CD4-positive, alpha-beta T cell treated with Interferon gamma for 1 hour (primary cell): ENCODE measurements at regions not wholly inside any gene's neighbourhood (a gene's known extent, or its start where the extent isn't known, plus 50 kb on each side); places are given as distances from the start of the nearest gene placed in this dataset.
"Not testable (repeated sequence)": the region's sequence is repeated elsewhere in the genome, so short reads cannot be mapped to it uniquely, and the experiment has no call there.

Source experiments
- DNase-seq: peaks from one replicate; pipeline ENCODE4 v3.0.0-alpha.2; 2020

DNA sequence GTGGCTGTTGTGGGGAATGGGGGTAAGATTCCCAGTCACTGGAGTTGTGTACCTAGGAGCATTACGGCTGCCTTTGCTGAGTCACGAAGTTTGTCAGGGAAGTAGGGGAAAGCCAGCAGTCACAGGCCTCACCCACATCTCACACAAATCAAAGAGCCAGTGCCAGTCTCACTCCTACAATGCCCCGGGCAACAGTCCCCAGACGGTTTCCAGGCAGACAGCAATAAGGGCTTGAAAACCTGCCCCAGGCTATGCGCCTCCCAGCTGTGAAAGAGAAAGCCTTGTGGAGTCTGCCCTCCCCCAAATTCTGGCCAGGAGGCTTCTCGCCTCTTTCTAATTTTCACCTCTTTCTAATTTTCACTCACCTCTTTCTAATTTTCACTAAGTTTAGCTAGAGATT, 142.3 kb upstream of the EDNRB start:
- DNase-seq: no peak

DNA sequence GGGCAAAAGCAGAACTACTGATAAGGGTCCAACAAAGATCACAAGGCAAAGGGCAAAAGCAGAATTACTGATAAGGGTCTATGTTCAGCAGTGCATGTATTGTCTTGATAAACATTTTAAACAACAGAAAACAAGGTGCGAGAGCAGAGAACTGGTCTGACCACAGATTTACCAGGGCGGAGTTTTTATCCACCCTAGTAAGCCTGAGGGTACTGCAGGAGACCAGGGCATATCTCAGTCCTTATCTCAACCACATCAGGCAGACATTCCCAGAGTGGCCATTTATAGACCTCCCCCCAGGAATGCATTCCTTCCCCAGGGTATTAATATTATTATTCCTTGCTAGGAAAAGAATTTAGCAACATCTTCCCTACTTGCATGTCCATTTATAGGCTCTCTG, 138.2 kb upstream of the EDNRB start:
- not testable (repeated sequence) for DNase-seq

DNA sequence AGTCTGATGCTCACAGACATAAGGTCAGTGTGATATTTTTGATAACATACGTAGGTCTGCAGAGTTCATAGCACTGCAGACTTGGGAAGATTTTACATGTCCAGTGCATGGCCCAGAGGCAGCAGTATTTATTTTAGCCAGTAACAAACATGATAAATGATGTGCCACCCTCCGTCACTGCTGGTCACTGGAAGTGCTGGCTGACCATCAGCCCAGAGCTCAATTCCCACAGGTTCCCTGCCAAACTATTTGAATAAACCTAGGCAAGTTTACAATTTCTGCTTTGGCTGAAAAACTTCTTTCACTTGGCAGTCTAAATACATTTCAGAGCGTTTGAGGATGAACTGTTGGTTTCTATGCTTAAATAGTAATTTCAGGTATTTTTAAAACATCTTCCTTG, 135.5 kb upstream of the EDNRB start:
- DNase-seq: no peak

DNA sequence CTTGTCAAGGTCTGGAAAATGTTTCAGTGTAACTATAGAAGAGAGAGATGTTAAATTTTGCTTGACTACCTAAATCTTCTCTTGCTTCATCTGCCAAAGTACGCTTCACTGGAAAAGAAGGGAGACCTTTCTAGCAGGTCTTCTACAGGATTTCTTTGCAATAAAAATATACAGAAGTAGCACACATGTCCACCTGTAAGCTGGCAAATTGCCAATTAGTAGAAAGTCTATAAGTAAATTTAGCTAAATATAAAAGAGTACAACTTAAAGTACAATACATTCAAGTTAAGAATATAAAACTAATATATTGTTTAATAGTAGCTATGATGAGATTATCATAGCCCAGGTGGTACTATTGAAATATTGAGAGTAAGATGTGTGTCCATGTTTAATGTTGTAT, 128.5 kb upstream of the EDNRB start:
- no peak for DNase-seq

DNA sequence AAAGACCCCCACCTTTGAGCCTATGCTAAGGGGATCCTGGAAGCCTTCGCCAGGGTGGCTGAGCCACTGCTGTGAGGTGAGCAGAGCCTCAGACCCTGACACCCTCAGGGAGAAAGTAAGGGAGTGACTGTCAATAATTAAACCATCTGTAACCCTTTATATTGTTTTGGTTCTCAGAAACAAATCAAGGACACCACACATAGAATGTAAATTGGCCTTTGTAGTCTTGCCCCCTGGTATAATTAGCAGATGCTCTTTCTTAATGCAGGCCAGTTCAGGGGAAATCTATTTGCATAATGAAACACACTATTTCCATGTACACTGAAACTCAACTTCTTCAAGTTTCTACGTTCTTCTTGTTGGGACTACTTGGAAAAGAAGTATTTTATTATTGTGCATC, 127.7 kb upstream of the EDNRB start:
- DNase-seq: no peak

DNA sequence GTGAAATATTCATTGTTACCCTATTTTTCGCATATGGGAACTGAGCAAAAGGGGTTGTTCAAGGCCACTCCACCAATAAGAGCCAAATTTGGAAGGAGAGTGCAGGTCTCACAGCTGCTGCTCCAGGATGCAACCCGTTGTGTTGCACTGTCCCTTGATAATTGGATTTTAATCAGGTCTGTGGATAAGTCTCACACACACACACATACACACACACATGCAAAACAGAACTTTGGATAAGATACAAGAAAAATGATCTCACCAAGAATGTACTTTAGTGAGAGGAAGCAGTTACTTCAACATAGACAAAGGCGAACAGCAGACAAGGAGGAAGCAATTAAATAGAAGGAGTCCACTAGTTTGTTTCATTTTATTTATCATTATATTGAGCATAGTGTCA, 127.3 kb upstream of the EDNRB start:
- DNase-seq: no peak

DNA sequence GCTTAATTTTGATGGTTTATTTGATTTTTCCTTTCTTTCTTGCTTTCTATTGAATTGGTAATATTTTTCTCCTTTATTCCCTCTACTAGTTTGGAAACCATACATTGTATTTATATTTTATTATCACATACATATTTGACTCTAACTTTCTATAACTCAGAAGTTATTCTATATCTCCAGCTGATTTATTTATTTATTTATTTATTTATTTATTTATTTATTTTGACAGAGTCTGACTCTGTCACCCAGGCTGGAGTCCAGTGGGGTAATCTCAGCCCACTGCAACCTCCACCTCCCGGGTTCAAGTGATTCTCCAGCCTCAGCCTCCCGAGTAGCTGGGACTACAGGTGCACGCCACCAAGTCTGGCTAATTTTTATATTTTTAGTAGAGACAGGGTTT, 122.7 kb upstream of the EDNRB start:
- DNase-seq: not testable (repeated sequence)

DNA sequence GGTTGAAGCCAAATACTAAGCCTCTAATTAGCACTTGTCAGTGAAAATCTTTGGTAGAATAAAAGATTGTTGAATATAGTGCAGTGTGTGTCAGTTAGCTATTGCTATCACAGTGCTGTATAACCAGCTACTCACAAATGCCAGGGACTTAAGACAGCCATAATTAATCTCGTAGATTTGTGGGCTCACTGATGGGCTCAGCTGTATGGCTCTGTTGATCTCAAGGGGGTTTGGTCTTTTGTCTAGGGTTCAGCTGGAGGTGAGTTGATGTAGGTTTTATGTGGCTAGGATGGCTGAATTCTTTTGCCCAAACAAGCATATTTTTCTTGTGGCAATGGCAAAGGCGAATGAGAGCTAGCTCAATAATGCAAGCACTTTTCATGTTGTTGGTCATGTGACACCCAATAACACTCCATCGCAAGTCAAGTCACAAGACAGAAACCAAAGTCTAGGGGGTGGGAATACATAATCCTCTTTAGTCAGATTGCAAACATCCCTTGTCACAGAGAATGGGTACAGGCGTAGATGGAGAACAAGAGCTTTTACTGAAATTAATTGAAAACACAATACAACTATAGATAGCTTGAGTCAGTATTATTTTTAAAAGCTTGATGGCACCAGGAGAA, 121.7 kb upstream of the EDNRB start:
- DNase-seq: no peak

DNA sequence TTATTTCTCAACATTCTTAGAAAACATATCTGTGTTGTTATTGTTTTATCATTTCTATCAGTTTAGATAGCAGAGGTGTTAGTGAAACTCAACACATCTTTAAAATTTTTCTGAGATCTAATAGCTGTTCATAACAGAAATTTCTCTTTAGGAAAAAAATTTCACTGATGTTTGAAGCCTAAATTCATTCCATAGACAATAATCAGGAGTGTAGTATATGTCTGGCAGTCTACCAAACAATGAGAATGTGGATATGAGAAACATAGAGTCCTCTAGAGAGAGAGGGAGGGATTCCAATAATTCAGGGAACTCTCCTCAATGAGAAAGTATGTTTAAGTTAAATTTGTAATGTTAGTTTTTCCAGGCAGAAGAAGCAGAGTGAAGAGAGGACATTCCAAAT, 118.2 kb upstream of the EDNRB start:
- no peak for DNase-seq

DNA sequence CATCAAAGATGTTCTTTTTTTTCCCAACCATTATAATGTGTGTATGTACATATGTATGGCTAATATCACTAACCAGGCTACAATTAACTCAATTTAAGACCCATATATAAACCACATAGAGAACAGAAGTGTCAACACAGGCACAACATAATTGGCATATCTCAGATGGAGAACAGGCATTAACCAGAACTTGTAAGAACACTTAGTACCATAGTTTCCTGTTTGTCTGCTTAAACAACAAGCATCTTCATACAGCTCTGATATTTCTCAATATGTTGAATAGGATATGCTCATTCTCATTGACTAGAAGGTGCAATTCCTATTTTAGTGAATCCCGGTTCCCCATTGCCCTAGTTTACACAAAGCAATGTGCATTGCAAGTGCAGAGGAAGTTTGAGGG, 116.9 kb upstream of the EDNRB start:
- DNase-seq: no peak

DNA sequence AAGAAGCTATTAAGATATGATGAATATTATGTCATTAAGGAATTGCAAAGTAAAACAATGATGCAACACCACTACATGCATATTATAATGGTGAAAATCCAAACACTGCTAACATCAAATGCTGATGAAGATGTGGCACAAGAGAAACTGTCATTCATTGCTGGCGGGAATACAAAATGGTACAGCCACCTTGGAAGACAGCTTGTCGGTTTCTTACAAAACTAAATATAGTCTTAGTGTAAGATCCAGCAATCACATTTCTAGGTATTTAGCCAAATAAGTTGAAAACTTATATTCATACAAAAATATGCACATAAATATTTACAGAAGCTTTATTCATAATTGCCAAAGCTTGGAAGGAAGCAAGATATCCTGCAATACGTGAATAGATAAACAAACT, 114.9 kb upstream of the EDNRB start:
- no peak for DNase-seq

DNA sequence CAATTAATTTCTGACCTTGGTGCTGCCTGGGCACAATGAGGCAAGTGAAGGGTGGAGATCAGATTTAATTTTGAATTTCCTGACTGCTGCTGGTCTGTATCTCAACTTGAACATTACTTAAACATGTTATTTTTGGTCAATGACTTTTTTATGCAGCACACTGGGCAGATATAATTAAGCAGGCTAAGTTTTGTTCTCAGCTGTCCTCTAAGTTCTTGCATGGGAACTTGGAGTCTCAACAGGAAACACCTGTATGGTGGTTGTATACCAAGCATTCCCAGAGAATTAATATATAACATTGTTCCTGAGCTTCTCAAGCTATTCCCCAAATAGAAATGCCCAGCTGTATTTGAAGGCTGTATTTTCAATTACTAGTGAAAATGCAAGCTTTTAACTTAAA, 113.5 kb upstream of the EDNRB start:
- DNase-seq: no peak

DNA sequence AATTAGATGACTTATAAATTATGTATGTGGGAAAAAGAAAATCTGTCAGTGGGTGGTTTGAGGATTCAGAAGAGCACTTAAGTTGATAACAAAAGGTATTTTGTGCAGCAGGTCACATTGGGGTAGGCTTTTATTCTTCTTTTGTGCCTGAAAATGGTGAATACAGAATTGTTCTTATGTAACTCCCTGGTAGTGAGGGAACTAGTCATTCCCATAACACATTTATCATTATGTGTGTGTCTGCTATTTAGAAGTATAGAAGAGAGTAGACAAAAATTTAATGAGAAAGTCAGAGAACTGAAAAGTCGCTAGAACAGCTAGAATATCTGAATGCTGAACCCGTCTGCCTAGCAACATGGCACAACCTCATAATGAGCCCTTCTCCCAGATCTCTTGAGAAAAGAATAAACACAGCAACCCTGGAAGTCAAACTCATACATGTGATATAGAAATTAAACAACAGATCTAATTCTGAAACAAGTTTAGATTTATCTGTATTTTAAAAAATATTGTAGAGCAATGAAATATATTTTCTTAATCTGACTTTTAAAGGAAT, 111.8 kb upstream of the EDNRB start:
- DNase-seq: no peak

DNA sequence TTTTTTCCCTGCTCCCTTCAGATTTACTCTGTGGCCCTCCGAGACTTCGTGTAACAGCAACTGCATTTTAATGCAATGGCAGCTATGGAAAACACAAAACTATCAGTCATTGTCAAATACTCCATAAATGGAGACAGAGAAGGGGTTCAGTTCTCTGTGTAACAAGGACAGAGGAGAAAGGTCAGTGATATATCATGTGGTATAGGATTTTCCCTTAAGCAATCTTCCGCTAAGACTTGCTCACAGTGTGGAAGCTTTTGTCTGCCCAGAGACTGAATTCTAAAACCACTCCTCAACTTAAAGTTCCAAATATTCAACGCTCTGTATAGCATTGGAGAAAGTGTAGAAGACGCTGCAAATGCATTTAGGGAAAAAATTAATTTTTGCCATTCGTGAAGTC, 111.3 kb upstream of the EDNRB start:
- DNase-seq: no peak

DNA sequence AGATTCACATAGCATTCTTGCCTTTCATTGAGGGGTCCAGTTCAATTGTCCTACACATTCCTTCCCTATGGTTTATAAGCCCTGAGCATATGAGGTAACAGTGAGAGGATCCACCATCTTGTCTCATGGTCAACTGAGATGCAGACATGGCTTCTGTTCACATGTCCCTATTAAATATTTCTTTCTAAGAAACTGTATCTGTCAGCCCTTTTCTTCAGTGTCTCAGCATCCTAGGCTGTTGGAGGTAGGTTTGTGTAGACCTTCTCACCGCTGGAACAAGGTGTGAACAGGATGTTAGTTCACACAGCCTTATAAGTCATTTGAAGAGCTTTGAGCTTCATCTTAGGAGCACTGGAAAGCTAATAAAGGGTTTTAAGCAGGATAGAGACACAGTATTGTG, 110.3 kb upstream of the EDNRB start:
- no peak for DNase-seq

DNA sequence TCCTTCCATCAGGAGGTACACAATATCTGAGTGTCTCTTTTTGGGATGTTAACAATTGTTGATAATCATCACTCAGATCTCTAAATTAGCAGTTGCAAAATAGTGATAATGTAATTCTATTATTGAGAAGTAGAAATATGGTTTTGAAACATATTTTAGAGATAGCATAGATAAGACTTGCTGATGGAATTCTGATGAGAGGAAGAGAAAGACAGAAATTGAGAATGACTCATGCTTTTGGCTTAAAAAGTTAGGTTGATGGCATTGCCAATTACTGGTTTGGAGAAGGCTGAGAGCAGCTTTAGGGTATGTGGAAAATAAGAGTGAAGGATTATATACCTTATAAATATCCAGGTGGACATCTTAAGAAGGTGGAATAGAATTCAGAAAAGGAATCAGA, 106.4 kb upstream of the EDNRB start:
- no peak for DNase-seq

DNA sequence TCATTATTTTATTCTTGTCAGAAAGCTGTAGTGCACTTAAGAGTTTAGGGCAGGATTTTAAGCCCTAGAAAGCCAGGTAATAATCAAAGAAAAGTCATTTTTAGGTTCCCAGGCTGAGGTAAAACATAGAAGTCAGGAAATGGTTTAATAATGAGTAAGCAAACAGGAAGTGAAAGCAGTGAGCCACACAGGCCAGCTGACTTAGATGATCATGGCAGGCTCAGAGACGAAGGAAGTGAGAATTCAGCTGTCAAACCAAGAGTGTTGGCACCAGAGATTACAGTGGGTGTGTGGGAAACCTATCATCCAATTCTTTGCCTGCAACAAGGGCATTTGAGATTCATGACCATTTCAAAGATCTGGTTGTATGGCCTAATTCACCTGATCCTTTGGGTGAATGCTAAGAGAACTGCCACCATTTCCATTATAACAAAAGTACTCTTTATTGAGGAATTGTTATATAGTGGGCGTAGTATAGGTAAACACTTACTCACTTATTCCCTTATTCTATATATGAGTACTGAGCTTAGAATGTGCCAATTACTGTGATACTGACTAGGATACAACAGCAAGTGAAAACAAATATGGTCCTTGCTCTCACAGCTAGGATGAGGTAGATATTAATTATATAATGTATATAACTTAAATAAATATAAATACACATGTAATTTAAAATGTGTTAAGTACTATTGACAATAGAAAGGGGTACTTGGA, 103.7 kb upstream of the EDNRB start:
- DNase-seq: peak; percentile 55

DNA sequence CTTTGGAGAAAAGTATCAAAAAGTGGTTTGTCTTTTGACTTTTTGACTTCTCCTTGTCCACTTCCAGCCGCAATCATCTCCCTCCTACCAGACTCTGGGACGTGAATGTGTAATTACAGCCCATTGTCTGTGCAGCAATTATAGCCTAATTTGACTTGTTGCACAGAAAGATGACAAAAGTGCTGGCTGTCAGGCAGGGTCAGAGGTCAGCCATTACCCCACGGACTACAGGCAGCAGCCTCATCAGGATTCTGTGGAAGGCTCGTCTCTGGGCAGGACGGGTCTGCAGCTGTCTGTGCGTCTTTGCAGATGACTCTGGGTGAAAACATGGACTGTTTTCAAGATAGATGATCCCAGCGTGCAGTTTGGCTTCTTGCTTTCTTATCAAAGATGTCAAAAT, 102.2 kb upstream of the EDNRB start:
- DNase-seq: no peak

DNA sequence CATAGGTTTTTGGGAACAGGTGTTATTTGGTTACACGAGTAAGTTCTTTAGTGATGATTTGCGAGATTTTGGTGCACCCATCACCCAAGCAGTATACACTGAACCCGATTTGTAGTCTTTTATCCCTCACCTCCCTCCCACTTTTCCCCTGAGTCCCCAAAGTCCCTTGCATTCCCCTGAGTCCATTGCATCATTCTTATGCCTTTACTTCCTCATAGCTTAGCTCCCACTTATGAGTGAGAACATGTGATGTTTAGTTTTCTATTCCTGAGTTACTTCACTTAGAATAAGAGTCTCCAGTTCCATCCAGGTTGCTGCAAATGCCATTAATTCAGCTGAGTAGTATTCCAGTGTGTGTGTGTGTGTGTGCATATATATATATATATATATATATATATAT, 97.2 kb upstream of the EDNRB start:
- DNase-seq: no peak

DNA sequence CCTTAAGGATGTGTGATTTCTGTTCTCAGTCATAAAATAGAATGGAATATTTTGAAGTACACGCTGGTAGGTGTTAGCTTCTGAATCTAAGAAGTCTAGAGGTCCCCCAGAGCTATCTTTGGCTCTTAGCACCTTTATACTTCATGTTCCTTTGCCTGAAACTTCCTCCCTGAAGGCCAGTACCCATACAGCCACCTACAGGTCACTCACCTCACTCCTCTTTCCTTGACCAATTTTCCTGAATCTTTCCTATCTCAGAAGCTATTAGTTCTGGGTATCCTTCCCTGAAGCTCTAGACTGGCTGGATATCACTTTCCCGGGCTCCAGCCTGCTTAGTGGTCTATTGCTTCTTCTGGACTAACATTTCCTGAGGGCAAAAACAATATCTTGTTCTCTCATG, 93.4 kb upstream of the EDNRB start:
- DNase-seq: no peak

DNA sequence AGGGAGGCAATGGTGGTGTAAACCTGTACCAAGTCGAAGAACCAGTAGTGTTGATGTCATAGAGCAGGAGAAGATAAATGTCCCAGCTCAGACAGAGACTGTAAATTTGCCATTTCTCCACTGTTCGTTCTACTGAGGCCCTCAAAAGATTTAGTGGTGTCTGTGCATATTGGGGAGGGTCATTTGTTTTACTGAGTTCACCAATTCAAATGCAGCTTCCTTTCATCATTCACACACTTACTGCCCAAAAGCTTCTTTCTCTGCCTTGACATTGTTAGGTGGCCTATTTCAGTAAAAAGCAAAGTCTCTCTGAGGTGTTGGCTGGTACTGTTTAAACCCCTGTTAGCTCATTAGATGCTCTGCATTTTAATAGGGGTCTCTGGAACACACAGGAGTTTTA, 86.2 kb upstream of the EDNRB start:
- DNase-seq: no peak

DNA sequence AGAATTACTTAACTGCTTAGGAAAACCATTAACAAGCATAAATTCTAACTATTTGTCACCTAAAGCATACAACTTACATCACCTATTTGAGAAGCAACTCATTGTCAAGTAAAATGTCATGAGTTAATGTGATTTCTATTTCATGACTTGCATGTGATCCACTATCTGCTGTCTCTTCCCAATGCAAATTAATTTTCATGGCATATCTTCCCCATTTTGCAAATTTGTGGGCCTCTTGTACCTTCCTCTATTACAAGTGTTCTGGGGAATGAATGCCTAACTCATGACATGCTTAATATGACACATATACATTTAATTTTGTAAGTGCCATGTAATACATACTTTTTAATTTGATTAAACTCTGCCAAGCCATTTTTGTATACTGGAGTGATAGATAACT, 81.1 kb upstream of the EDNRB start:
- DNase-seq: no peak

DNA sequence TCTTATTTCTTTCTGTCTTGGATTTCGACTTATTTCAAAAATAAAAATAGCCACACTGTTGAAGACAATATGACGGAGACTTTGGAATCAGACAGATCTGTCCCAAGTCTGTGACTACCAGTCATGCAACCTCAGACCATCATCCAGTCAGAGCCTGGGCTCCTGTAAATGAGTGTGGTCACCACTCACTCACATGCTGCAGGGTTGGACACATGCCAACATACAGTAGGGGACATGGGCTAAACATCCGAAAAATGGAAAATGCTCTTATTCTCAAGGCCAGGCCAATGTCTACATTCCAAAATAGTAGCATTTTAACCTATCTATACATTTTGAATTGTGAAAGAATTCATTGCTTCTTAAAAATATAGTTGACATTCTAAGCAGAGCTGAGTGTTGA, 75.5 kb upstream of the EDNRB start:
- no peak for DNase-seq

DNA sequence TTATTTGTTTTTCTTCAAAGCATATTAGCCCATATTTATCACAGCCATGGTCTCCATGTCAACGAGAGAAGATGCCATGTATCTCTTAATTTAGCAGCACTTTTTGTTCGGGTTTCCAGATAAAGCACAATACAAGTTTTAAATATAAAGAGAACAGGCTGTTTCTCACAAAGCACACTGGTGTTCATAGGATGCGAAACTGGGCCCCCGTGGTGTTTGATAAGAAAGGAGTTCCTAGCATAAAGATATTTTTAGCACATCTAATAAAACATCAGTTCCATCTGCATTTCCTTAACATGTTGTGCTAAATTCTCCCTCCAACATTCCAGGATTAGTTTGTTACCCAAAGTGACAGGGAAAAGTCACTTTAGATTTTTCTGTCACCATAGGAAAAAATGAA, 72.4 kb upstream of the EDNRB start:
- no peak for DNase-seq

DNA sequence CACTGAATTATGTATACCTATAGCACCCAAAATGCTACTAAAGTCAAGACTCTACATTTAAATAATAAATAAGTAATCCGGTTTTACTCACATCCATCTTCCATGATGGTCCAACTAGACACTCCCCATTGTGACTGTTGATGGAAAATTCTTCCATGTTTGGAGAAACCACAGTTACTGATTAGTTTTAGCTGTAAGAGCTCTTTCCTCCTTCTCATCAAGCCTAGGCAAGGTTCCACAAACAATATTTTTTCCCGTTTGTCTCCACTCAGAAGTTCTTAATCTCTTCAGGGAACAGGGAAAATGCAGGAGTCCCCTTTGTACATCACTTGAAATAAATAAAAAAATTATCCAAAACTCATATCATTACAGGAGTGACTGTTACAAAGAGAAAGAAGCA, 70.7 kb upstream of the EDNRB start:
- DNase-seq: no peak
